LHCN-M2 (cell line): ENCODE measurements at regions not wholly inside any gene's neighbourhood (a gene's known extent, or its start where the extent isn't known, plus 50 kb on each side); places are given as distances from the start of the nearest gene placed in this dataset.
"Not testable (repeated sequence)": the region's sequence is repeated elsewhere in the genome, so short reads cannot be mapped to it uniquely, and the experiment has no call there.

Experiments used
- DNase-seq: peaks from one replicate; pipeline ENCODE4 v3.0.0-alpha.2; 2012; ENCODE audit warnings: low read depth

DNA sequence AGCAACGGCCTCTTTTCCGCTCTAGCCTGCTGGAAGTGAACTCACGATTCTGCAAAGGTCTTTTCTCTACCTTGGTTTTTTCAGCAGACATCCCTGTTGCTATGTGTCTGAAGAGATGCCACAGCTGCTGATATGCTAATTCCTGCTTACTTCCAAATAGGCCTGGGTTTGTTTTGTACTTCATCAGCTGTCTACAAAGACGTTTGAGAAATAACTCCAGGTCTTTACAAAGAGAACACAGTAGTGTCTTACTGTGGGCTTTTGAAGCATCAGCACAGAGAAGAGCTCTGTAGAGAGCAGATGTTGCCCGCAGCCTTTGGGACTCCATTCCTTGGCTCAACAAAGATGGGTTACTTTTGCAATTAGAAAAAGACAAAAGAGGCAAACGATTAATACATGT, 1366.5 kb downstream of the AACS start:
- peak; percentile 32 for DNase-seq

DNA sequence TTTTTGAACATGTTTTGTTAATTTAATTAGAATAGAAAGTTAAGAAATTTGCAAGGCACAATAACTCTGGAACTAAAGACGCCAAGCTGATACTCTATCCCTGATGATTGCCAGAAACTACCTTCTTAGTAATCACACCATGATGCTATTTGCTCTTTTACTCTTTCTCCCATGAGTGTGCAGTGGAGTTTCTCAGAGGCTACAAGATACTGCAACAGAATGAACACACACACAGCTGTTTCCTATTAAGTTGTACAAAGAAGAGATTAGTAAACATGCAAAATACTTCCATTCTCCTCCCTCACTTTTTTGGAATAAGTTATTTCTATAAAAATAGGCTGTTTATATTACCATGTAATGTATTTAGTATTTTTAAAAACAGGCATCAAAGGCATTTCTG, 1367.5 kb downstream of the AACS start:
- DNase-seq = no peak

GRCh38 chr12:126434412-126434985, 1369.3 kb downstream of the AACS start:
- DNase-seq = no peak

DNA sequence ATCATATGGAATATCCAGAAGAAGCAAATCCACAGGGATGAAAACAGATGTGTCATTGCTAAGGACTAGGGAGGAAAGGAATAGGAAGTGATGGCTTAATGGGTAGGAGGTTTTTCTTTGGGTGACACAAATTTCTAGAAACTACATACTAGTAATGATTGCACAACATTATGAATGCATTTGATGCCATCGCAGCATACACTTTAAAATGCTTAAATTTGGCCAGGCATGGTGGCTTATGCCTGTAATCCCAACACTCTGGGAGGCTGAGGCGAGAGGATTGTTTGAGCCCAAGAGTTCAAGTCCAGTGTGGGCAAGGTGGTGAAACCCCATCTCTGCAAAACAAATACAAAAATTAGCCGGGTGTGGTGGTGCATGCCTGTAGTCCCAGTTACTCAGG, 1370.8 kb downstream of the AACS start:
- DNase-seq = no peak

- no peak for DNase-seq
Observed at GRCh38 chr12:126437934-126438333, 1372.7 kb downstream of the AACS start.

DNA sequence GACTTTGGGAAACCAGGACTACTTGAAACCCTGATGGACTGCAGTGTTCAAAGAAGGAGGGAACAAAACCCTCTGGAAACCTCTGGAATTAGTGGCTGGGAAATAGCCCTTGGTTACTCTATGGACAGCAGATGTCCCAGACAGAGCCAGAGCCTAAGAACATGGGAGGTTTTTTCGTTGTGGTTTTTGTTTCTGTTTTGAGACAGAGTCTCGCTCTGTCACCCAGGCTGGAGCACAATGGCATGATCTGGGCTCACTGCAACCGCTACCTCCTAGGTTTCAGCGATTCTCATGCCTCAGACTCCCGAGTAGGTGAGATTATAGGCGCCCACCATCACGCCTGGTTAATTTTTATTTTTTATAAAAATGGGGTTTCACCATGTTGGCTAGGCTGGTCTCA, 1378.7 kb downstream of the AACS start:
- no peak for DNase-seq

- DNase-seq = no peak
Observed at GRCh38 chr12:126447346-126447745, 1382.1 kb downstream of the AACS start.

DNA sequence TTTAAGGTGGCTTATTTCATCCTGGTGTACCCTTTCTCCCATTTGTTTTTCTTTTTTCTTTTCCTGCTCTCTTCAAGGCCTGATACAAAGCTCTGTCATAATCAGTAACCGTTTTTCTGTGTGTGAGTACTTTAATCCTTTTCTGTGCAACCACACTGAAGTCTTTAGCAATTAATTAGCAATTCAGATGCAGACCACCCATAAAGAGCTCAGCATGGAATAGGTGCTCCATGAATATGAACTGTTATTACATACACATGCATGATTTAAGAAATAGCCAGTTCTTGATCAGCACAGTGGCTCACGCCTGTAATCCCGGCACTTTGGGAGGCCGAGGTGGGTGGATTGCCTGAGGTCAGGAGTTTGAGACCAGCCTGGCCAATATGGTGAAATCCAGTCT, 1386.6 kb downstream of the AACS start:
- no peak for DNase-seq

DNA sequence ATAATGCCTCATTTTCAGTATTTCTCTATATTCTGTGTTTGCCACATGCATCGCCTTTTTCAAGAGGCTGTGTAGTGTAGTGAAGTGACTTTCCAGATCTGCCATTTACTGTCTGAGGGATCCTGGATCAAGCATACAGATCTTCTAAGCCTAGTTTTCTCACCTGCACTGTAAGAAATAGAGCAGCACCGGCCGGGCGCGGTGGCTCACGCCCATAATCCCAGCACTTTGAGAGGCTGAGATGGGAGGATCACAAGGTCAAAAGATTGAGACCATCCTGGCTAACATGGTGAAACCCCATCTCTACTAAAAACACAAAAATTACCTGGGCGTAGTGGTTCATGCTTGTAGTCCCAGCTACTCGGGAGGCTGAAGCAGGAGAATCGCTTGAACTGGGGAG, 1387.5 kb downstream of the AACS start:
- DNase-seq = not testable (repeated sequence)

DNA sequence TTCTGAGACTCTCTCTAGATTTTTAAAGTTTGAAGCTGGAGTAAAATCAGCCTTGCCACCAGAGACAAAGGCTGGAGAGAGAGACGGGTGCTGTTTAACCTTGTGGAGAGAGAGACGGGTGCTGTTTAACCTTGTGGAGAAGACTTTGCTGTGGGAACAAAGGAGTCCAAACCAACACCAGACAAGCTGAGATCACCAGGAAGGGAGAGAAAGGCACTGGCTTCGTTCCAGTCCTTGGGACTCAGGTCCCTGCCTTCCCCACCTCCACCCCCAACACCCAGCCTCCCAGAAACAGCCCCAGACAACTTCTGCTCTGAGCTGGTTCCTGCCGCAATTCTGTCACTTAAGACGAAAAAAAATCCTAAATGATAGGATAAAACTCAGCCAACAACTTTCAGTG, 1389.3 kb downstream of the AACS start:
- no peak for DNase-seq

GRCh38 chr12:126457776-126458175, 1392.5 kb downstream of the AACS start:
- no peak for DNase-seq

DNA sequence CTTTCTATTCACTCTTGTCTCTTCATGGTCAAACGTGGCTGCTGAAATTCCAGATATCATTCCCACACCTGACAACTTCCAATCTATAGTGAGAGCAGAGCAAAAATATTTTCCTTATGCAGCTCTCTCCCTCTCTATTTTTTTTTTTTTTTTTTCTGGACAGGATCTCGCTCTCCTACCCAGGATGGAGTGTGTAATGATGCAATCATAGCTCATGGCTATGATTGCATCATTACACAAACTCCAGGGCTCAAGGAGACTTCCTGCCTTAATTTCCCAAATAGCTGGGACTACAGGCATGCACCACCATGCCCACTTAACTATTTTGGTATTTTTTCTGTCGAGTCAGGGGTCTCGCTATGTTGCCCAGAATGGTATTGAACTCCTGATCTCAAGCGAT, 1398.9 kb downstream of the AACS start:
- DNase-seq = no peak

DNA sequence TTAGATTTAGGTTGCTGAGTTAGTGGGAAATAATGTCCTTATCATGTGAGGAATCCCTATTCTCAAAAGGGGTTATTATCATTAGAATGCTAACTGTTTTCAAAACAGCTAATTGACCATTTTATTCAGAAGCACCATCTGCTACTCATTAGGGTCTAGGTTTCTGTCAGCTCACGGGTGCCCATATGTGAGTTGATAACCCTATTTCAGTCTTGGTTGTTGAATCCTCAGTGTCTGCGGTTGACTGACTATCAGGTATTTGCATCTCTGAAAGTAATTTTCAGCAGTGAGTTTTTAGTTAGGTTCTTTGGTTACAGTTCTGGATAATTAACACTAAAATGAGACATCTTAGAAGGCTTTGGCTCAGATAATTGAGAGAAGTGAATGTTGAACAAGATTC, 1404.0 kb downstream of the AACS start:
- DNase-seq = no peak

- DNase-seq = no peak
Observed at GRCh38 chr12:126474703-126475102, 1409.5 kb downstream of the AACS start.

DNA sequence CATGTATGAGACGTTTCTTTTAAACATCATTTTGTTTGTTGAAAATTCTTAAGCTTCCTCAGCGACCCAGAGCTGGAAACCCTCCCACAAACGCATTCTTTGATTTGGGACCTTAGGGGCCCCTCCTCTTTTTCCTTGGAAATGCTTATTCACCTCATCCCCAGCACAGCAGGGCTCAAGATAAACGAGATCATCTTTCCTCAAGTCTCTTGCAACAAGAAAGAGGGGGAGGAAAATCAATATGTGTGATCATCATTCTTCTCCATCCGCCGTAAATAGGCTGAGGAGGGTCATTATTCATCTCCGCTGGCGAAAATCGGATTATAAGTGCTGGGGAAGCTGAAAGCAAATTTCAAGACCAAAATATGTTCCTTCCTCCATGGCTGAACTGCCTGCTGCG, 1415.2 kb downstream of the AACS start:
- no peak for DNase-seq

GRCh38 chr12:126481688-126482087, 1416.5 kb downstream of the AACS start:
- DNase-seq = no peak

DNA sequence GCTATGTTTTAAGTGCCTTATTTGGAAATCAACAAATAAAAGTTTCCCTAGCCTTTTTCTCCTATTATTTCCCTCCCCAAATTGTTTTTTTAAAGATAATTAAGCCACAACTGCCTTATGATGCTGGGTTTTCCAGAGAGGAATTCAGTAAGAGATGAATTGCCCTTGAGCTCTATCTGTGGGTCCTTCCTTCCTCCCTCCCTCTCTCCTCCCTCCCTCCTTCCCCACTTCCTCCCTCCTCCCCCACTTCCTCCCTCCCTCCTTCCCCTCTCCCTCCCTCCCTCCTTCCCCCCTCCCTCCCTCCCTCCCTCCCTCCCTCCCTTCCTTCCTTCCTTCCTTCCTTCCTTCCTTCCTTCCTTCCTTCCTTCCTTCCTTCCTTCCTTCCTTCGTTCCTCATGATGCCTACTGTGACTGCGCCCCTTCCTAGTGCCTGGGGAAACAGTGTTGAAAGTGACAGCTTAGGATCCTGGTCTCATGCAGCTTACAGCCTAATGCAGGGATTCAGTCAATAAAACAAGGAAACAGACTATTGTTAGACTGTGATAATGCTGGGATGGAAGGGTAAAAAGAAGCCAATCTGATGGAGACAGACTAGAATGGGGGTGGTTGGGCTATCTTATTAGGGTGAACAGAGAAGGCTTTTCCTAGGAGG, 1417.1 kb downstream of the AACS start:
- DNase-seq = no peak

GRCh38 chr12:126483145-126484068, 1418.2 kb downstream of the AACS start:
- DNase-seq = peak; percentile 80

- DNase-seq = no peak
Observed at GRCh38 chr12:126487431-126487980, 1422.3 kb downstream of the AACS start.

GRCh38 chr12:126488806-126489205, 1423.6 kb downstream of the AACS start:
- peak; percentile 60 for DNase-seq

DNA sequence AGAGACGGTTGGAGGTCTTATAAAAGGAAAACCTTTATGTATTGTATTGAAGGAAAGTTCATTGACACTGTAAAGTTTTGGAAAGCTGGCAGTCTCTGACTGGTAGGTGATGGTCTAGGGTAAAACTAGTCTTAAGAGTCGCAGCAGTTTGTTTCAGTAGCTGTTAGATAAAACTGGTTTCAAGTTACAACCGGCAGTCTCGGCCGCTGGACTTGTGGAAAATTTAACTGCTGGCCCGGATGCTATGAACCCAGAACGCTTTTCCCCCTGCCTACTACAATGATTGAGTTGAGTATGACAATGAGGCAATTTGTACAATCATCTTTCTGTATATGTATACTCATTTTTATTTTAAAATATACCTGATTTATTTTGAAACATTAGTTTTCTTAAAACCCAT, 1426.9 kb downstream of the AACS start:
- DNase-seq = no peak

- peak; percentile 39 for DNase-seq
Observed at GRCh38 chr12:126493366-126494108, 1428.3 kb downstream of the AACS start.
